HG03103 (cell line): ENCODE measurements at regions not wholly inside any gene's neighbourhood (a gene's known extent, or its start where the extent isn't known, plus 50 kb on each side); places are given as distances from the start of the nearest gene placed in this dataset.

Experiments used
- ATAC-seq: cut with Tn5 transposase; IDR thresholded peaks from one replicate; pipeline ENCODE4 v1.9.1; 2021; ENCODE audit warnings: low read depth; ENCODE audit not compliant: unreplicated experiment

DNA sequence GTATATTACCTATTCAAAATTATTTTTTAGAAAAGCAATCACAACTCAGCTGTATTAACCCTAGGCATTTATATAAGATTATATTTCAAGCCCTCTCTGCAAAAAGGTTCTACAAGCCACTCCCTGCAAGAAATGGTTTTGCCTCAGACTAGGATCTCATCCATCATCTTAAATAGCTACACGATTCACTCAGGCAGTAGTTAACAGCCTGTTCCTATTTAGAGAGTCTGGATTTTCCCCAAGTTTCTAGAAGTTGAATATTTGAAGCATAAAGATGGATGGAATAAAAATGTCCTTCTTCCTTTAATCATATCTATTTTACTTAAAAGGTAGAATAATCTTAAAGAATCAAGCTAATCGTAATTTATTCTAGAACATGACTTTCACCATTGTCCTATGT is 167.1 kb upstream of the STK17B start:
- no peak for ATAC-seq

DNA sequence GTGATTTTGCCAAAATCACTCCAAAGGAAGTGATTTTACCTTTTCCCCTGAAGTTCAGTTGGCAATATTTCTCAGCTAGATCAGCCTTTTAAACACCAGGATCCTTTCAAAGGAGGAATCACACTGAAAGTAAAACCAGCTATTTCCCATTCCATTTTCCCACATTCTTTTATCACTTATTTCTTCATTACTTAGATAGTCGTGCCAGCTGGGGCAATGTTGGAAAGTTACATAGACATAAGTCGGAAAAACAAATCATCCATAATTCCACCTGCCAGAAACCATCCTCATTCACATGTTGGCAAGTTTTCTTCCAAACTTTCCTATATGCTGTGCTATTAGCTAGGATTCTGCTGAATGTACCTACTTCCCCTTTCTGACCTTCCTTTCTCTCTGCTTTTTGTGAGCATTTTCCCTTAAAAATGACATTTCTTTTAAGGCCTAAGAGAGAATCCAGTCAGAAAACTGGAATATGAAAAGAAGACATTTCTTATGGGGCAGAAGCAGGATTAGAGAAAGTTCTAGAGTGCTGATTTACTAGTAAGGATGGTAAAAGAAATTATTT is 170.0 kb upstream of the STK17B start:
- no peak for ATAC-seq

DNA sequence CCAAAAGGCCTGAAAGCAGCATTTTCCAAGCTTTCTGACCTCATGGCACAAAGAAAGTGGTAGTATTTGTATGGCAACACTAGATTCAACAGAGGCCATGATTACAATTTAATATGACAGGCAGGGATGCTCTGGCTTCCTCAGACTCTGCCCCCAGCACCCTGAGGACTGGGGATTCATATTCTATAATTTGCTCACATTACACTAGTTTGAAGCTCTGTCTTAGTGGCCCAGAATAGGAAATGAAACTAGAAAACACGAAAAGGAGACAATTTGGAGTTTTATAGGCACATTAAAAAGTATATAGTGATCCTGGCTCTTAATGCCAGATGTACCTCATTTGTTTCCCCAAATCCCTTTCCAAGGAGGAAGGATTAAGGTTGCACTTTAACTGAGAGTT is 173.0 kb upstream of the STK17B start:
- no peak for ATAC-seq

DNA sequence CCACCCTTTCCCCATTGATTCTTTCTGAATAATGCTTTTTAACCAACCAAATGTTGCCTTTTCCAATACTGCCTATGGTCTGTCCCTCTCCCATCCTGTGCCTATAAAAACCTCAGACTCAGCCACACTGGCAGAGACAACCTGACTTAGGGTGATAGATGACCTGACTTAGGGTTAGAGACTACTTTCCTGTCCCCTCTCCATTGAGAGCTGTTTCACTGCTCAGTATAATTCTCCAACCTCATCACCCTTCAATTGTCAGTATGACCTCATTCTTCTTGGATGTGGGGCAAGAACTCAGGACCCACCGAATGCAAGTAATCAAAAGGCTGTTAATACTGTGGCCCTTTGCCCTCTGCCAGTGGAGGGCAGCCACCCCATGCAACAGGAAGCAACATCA is 182.3 kb upstream of the STK17B start:
- ATAC-seq, result no peak

DNA sequence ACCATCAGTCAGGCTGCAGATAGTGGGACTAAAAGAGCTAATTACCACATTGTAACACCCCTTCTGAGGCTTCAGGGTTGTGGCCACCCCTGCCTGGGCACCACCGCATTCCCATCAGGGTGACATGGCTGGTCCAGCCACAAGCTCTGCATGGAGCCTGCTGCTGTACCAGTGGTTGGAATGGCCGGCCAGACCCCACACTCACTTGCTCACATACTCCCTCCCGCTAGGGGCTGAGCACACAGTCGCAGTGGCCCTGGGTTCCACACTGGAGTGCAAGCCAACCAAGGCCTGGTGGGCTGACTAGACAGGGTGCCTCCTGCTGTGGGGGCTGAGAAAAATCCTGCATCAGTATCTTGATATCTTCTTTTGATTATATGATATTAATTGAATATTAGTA is 182.8 kb upstream of the STK17B start:
- ATAC-seq, result no peak

DNA sequence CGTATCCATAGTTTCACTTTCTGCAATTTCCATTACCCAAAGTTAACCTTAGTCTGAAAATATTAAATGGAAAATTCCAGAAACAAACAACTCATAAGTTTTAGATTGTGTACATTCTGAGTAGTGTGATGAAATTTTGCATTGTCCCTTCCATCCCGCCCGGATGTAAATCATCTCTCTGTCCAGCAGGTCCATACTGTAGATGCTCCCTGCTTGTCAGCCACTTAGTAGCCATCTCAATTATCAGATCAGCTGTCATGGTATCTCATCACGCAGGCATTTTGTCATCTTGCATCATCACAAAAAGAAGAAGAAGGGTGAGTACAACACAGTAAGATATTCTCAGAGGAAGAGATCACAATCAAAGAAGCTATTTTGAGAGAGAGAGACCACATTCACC is 185.0 kb upstream of the STK17B start:
- ATAC-seq, result no peak

DNA sequence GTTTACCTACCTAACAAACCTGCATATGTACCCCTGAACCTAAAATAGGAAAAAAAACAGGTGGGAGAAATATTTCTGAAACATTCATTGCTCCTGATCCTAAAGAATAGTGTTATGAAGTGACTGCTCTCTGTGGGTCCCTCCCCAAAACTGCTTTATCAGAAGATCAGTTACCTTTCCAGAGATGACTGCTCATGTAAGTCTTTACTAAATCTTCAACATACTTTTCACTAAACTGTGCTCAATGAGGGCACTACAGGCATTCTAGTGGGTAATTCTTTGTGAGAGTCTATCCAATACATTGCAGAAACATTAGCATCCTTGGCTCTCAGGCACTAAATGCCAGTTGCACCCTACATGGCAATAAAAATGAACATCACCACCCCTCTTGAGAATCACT is 189.3 kb upstream of the STK17B start:
- ATAC-seq, result no peak

DNA sequence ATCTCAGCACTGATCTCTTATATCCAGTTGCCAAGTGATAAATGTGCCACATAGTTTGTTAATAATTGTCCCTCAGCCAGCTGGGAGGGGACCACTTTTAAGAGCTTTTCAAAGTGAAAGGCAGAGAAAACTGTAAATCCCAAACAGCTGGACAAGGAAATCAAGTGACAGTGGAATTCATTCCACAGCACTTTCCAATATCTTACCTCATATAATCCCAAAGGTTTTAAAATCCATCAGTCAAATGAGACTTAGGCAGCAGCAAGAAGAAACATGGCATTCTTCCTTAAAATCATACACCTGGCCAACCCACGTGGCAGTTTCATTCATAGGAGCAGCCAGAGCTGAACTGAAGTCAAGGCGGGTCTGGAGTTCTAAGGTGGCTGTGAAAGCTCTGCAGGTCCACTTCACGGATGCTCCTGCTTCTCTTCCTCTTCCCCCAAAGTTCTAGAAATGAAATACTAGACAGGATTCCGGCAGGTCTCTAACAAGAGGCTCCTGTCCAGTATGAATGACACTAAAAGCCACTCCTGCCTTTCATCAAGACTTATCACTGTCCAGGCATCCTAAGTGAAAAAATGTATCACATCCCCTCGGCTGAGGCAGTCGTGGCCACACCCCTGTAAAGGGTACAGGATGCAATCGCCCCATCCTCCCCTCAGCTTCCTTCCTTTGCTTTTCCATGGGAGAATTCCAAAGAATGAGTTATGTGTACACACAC is 190.4 kb upstream of the STK17B start:
- ATAC-seq, result no peak

DNA sequence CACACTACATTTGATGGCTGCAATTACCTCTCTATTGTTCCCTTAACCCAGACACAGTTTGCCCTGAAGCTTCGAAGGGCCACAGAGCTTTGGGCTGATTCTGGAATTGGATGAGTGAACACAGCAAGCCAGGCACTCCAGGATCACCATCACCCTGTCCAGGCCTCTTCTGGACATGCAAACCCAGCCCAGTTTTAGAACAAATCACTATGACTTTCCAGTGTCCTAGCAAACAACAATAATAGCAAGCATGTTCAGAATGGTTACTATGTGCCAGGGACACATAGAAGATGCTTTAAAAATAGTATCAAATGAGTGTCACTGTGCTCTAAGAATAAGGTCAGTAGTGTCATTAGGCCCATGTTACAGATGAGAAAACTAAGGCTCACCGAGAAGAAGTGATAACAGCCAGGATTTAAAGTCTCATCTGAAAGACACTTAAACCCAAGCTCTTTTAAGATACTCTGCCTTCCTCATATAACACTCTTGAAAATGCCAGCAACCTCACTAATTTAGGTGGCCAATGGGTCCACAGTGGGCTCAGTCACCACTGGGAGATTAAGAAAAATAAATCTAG is 191.7 kb upstream of the STK17B start:
- no peak for ATAC-seq

DNA sequence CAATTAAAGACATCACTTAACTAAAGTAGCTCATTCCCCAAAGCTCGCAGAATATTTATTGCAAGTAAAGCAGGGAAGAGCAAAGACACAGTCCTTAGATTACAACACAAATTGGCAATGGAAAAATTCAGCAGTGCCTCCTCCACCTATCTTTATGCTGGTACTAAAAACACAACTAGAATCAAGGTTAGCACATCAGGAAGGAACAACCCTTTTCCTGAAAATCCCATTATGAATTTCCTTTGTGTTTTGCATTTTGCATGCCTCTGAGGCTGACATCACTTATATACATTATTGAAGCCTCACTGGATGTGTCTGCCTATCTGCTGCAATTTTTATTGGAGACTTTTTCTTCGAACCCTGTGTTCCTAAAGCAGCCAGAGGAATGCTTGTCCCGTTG is 193.8 kb upstream of the STK17B start:
- ATAC-seq, result no peak

DNA sequence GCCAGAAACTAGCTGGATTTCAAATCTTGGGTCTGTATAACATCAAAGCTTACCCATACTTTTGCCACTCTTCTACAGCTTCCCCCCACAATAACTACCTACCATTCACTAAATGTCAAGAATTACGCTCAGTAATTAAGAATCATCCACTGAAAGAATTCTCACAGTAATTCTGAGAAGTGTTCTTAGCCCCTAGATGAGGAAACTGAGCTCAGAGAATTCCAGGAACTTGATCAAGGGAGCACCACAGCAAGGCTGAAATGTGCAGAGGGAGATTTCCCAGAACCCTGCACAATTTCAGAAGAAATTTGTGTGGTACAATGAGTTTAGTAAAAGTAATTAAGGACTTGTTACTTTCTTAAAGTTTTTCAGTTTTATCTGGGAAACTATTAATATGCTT is 194.5 kb upstream of the STK17B start:
- no peak for ATAC-seq

DNA sequence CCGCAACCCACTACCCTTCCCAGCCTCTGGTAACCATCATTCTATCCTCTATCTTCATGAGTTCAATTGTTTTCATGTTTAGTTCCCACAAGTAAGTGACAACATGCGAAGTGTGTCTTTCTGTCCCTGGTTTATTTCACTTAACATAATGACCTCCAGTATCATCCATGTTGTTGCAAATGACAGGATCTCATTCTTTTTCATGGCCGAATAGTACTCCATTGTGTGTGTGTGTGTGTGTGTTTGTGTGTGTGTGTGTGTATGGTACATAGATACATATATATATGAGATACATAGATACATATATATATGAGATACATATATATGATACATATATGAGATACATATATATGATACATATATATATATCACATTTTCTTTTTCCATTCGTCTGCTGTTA is 196.3 kb upstream of the STK17B start:
- no peak for ATAC-seq

DNA sequence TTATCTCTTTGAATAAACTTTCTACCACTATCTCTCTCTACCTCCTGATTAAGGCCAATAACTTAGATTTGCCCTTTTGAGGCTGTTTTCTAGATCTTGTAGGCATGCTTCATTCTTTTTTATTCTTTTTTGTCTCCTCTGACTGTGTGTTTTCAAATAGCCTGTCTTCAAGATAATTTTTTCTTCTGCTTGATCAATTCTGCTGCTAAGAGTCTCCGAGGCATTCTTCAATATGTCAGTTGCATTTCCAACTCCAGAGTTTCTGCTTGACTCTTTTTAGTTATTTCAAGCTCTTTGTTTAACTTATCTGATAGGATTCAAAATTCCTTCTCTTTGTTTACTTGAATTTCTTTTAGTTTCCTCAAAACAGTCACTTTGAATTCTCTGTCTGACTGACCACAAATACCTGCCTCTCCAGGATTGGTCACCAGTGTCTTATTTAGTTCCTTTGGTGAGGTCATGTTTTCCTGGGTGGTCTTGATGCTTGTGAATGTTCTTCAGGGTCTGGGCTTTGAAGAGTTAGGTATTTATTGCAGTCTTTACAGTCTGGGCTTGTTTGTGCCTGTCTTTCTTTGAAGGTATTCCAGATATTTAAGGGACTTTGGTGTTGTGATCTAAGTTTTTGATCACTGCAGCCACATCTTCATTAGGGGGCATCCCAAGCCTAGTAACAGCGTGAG is 197.3 kb upstream of the STK17B start:
- ATAC-seq, result no peak

DNA sequence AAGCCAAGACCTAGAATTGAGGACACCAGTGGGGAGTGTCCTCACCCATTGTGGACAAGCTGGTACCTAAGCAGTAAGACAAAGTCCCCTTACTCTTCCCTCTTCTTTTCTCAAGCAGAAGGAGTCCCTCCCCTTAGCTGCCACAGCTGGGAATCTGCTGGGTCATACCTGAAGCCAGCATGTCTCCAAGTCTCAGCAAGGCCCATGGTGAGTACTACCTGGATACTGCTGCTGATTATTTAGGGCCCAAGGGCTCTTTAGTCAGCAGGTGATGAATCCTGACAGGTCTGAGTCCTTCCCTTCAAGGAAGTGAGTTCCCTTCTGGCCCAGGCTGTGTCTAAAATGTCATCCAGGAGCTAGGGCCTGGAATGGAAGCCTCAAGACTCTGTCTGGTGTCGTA is 198.6 kb upstream of the STK17B start:
- ATAC-seq, result no peak

DNA sequence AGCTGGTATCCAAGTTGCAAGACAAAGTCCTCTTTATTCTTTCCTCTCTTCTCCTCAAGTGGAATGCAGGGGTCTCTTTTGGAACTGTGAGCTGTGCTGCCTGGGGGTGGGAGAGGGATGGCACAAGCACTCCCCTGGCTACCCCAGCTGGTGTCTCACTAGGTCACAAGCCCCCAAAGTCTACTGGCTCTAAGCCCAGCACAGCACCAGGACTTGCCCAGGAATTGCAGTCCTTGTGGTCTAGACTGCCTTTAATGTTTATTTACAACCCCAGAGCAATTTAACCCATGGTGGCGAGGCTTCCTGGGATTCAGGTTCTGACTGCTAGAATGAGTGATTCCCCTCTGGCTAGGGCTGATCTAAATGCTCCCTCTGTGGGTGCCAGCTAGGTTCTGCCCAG is 199.0 kb upstream of the STK17B start:
- ATAC-seq, result no peak

DNA sequence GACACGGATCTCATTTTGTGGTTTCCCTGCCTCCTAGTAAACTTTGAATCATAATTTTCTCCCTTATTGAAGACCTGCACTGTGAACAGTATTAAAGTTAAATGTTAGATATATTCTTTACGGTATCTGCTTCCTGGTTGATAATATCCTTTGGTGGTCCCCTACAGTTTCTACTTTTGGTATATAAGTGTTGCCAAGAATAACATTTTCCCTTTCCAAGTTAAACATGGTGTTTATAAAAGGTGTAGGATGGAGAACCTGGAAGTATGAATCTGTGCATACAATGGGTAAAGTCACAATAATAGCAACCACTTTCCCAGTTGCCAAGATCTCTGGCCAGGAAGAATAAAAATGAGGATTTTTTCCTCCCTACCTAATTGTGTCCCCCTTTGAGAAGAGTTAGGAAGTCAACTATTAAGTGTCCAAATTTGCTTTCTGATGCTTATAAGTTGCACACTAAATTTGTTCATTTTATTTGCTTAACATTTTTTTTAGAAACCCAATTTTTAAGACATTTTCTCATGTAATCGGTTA is 201.0 kb upstream of the STK17B start:
- ATAC-seq, result no peak

DNA sequence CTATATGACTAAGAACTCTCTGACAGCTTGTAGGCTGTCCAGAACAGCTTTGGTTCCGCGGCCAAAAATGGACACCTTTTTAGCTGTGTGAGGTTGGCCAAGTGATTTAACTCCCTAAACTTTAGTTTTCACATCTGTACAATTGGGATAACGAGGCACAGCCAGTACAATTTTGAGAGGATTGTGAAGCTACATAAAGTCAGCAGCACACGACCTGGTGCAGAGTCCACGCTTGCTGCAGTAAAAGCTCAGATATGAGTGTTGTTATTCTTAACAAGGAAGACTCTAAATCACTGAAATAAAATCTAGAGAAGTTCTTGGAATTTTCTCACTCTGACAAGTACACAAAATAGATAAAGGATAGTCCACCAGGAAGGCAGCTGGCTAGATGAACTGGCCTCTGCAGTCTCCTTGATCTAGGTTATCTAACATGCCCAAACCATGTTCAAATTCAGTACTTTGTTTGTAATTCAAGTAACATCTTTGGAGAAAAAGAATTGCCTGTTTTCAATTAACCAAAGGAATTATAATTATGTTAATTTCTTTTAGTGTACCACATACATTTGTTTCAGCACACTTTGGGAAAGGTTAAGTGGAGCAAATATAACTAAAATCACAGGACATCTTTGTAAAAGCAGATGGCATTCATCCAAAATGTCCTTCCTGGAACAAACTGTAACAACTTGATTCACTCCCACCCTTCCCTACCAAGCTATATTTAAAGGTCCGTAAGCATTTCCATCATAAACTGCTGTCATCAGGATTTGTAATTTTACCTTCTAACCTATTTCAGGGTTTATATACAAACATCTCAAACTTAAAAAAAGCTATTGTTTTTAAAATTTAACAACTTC is 201.7 kb upstream of the STK17B start:
- ATAC-seq, result no peak

DNA sequence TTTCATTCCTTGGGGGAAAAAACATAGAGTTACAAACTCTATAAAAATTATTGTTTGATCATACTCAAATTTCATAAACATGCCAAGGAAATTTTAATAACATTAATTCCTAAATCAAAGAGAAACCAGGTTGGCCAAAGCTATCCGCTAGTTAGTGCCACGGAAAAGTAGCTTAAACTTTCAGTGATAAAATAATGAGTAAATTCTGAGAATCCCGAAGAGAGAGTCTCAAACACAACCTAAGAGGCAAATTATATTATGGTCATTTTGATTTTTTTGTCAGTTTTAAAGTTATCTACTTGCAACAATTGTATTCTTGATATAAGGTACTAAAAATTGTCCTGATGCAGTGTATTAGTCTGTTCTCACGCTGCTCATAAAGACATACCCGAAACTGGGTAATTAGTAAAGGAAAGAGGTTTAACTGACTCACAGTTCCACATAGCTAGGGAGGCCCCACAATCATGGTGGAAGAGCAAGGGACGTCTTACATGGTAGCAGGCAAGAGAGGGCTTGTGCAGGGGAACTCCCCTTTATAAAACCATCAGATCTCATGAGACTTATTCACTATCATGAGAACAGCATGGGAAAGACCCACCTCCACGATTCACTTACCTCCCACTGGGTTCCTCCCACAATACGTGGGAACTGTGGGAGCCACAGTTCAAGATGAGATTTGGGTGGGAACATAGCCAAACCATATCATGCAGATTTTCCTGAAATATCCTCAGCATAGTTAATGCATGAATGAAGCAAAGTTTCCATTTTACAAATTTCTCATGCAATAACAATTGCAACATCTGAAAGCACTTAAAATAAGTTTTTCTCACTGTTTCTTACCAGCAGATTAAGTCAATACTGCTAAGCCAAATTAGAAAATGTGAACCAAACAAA is 205.9 kb upstream of the STK17B start:
- ATAC-seq, result peak; percentile 41

DNA sequence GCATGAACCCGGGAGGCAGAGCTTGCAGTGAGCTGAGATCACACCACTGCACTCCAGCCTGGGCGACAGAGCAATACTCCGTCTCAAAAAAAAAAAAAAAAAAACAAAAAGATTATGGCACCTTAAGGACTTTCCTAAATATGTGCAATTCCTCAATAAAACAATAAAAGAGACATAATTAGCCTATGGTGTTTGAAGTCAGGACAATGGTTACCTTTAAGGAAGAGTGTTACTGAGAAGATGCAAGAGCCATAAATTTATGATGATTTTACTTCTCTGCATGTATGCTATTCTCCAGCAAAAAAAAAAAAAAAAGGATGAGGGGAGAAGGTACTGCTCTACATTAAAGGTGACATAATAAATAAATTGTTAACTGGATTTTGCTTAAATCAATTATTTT is 208.2 kb upstream of the STK17B start:
- ATAC-seq, result no peak

DNA sequence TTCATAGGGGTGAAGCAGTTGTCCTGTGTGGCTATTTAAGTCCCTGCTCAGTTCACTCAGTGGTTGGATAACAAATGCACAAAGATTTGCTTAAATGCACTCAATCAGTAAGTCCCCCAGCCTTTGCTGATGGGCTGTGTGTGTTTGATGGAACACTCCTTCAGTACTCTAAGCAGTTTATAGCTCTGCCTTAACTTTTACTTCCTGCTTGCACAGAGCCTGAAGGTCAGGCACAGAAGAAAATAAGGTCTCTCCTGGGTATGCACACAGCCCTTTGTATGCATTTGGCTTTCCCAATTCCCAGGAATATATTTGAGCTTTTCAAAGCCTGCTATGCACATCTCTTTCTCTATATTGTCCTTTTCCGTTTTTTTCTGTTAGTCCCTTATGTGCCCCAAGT is 208.7 kb upstream of the STK17B start:
- ATAC-seq, result no peak
